Stimulated activated naive CD8-positive, alpha-beta T cell treated with anti-CD3 and anti-CD28 coated beads, Interleukin-15, amount 100 ng/mL, for 72 hours (primary cell): ENCODE measurements at regions not wholly inside any gene's neighbourhood (a gene's known extent, or its start where the extent isn't known, plus 50 kb on each side); places are given as distances from the start of the nearest gene placed in this dataset.
A peak's percentile ranks its signal among the peaks of the same experiment; 100 is the strongest.

Experiments used
- ATAC-seq: fragments of 150-1000 bp; cut with Tn5 transposase; 2 replicates; pipeline ENCODE4 v1.10.0; 2021; ENCODE audit warnings: mild to moderate bottlenecking, moderate library complexity
- DNase-seq, 2 donors: peaks; one replicate each; pipeline ENCODE4 v3.0.0; 2021 to 2022
- H3K27ac Mint-ChIP-seq, 2 donors: one replicate each; pipeline ENCODE4 v1.8.0; 2022; ENCODE audit warnings: mild to moderate bottlenecking in 2 of 2, mixed read lengths in 2 of 2, moderate library complexity in 2 of 2
- H3K27me3 Mint-ChIP-seq: one replicate; pipeline ENCODE4 v1.8.0; 2022; ENCODE audit warnings: mixed read lengths
- H3K4me1 Mint-ChIP-seq: one replicate; pipeline ENCODE4 v1.8.0; 2022; ENCODE audit warnings: mild to moderate bottlenecking, mixed read lengths
- H3K4me3 Mint-ChIP-seq, 2 donors: one replicate each; pipeline ENCODE4 v1.8.0; 2022; ENCODE audit warnings: mild to moderate bottlenecking in 2 of 2, mixed read lengths in 2 of 2, moderate library complexity in 1 of 2
- H3K9me3 Mint-ChIP-seq, 2 donors: one replicate each; pipeline ENCODE4 v1.8.0; 2022; ENCODE audit warnings: mixed read lengths in 2 of 2

GRCh38 chr13:32889986-32890565 is 126.1 kb upstream of the KL start:
- H3K27me3 Mint-ChIP-seq: peaks cover 9% of the 10 kb centered on the region
- H3K9me3 Mint-ChIP-seq: peaks cover 8 to 12% of the 10 kb centered on the region in 2 donors
- no peaks in the 10 kb centered on the region for H3K4me1 Mint-ChIP-seq
- H3K27ac Mint-ChIP-seq: no peak overlapping the region
- ATAC-seq (no peak), DNase-seq (no peak)
- no peak overlapping the region for H3K4me3 Mint-ChIP-seq

GRCh38 chr13:32893176-32893575 is 123.0 kb upstream of the KL start:
- Mint-ChIP-seq H3K27me3 (peaks cover 9% of the 10 kb centered on the region), H3K4me3 (no peak overlapping the region), H3K4me1 (no peaks in the 10 kb centered on the region), H3K9me3 (peaks cover 0 to 6% of the 10 kb centered on the region in 2 donors), H3K27ac (no peak overlapping the region)
- DNase-seq (no peak), ATAC-seq (no peak)

DNA sequence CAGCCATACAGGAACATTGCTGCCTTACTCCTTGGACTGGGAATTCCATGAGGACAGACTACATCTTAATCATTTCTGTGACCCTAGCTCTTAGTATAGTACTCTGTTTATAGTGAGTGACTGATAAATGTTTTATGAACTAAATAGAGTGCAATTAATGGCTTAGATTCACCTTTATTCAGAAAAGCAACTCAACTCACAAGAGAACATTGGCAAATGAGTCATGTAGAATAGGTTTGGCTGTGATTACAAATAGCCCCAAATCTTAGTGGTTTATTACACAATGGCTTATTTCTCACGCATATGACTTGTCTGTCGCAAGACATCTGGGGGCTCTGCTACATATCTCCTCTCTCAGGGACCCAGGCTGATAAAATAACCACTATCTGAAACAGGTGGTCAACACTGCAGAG is 121.6 kb upstream of the KL start:
- no peak overlapping the region for H3K27ac Mint-ChIP-seq
- H3K9me3 Mint-ChIP-seq: peaks cover 0 to 6% of the 10 kb centered on the region in 2 donors
- ATAC-seq: peak; percentile 64
- H3K27me3 Mint-ChIP-seq: peaks cover 9% of the 10 kb centered on the region
- DNase-seq: no peak
- H3K4me3 Mint-ChIP-seq: no peak overlapping the region
- no peaks in the 10 kb centered on the region for H3K4me1 Mint-ChIP-seq

DNA sequence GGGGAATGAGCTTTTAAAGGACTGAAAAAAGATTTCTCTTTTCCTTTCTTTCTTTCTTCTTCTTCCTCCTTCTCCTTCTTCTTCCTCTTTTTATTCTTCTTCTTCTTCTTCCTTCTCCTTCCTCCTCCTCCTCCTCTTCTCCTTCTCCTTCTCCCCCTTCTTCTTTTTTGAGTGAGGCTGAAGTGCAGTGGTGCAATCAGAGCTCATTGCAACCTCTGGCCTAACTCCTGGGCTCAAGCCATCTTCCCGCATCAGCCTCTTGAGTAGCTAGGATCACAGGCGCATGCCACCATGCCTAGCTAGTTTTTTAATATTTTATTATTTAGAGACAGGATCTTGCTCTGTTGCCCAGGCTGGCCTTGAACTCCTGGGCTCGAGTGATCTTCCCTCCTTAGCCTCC is 120.9 kb upstream of the KL start:
- H3K9me3 Mint-ChIP-seq: peaks cover 0 to 6% of the 10 kb centered on the region in 2 donors

DNA sequence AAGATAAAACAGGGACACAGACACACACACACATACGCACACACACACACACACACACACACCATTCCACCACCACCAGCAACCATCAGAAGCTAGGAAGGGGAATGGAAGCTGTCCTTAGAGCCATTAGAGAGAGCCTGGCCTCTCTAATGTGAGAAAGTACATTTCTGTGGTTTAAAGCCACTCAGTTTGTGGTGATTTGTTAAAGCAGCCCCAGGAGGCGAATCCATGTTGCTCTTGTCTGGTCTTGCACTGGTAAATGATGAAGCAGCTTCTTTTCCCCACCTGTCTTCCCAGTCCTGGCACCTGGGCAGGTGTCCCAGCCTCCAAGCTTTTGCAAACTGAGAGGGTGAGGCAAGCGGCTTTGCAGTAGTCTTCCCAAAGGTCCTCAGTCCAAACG is 118.9 kb upstream of the KL start:
- ATAC-seq: no peak
- DNase-seq: no peak
- peaks cover 11% of the 10 kb centered on the region for H3K27me3 Mint-ChIP-seq
- H3K4me1 Mint-ChIP-seq: peaks cover 3% of the 10 kb centered on the region
- no peak overlapping the region for H3K4me3 Mint-ChIP-seq
- peak overlapping the region in 1 of 2 donors; percentile 27 for H3K27ac Mint-ChIP-seq
- peaks cover 6 to 11% of the 10 kb centered on the region in 2 donors for H3K9me3 Mint-ChIP-seq

More for the DNA sequence above, 120.9 kb upstream of the KL start:
- DNase-seq (no peak), ATAC-seq (no peak)
- H3K4me1 Mint-ChIP-seq: no peaks in the 10 kb centered on the region
- H3K27me3 Mint-ChIP-seq: peaks cover 9% of the 10 kb centered on the region
- no peak overlapping the region for H3K27ac Mint-ChIP-seq
- H3K4me3 Mint-ChIP-seq: no peak overlapping the region

DNA sequence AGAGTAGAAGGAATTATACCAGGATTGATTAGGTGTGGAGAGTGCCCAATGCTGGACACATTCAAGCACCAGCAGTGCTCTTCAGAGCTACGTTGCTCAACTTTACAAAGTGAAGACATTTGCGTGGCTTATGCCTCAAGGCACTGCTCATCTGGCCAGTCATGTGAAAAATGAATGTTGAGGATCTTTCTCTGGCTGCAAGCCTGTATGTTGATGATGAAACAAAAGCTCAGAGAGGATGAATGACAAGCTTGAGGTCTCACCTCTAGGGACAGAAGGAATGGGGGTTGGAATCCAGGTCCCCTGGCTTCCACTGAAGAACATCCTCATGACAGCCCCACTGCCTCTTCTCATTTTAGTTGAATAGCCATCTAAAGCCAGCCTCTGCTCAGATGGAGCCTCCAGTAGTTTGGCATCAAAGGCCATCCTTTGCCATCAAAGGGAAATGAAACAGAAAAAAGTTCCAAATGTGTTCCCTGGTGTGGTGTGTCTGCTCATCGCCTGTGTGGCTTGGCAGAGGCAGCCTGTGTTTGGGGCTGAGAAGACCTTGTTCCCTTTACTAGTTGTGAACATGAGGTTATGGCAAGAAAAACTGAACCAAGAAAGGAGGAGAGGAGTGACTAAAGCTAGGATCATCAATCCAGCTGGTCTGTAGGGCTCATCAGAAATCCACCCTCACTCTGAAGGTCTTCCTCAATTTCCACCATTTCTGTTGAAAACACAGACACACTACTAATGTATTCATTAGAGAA is 114.0 kb upstream of the KL start:
- H3K4me1 Mint-ChIP-seq: peaks cover 50% of the 10 kb centered on the region
- DNase-seq (no peak), ATAC-seq (no peak)
- peaks cover 12% of the 10 kb centered on the region for H3K27me3 Mint-ChIP-seq
- H3K9me3 Mint-ChIP-seq: peaks cover 0 to 11% of the 10 kb centered on the region in 2 donors
- H3K4me3 Mint-ChIP-seq: no peak overlapping the region
- H3K27ac Mint-ChIP-seq: no peak overlapping the region

- ATAC-seq: no peak
- no peak for DNase-seq
- peaks cover 12% of the 10 kb centered on the region for H3K27me3 Mint-ChIP-seq
Observed at GRCh38 chr13:32902874-32903273, 113.3 kb upstream of the KL start.

GRCh38 chr13:32903720-32904119 is 112.5 kb upstream of the KL start:
- peaks cover 15% of the 10 kb centered on the region for H3K27me3 Mint-ChIP-seq
- peaks cover 55% of the 10 kb centered on the region for H3K4me1 Mint-ChIP-seq
- peak overlapping the region in 1 of 2 donors; percentile 63 for H3K27ac Mint-ChIP-seq
- peaks cover 0 to 11% of the 10 kb centered on the region in 2 donors for H3K9me3 Mint-ChIP-seq
- DNase-seq: no peak
- no peak for ATAC-seq
- H3K4me3 Mint-ChIP-seq: no peak overlapping the region

More at GRCh38 chr13:32902874-32903273, 113.3 kb upstream of the KL start:
- Mint-ChIP-seq H3K4me3 (no peak overlapping the region), H3K4me1 (peaks cover 52% of the 10 kb centered on the region), H3K27ac (no peak overlapping the region), H3K9me3 (peaks cover 0 to 11% of the 10 kb centered on the region in 2 donors)

- Mint-ChIP-seq H3K27ac (peak overlapping the region in 1 of 2 donors; percentile 63), H3K9me3 (peaks cover 0 to 11% of the 10 kb centered on the region in 2 donors), H3K4me3 (no peak overlapping the region), H3K27me3 (peaks cover 17% of the 10 kb centered on the region), H3K4me1 (peaks cover 60% of the 10 kb centered on the region)
- DNase-seq (no peak), ATAC-seq (no peak)
Observed at GRCh38 chr13:32904266-32904665, 112.0 kb upstream of the KL start.

DNA sequence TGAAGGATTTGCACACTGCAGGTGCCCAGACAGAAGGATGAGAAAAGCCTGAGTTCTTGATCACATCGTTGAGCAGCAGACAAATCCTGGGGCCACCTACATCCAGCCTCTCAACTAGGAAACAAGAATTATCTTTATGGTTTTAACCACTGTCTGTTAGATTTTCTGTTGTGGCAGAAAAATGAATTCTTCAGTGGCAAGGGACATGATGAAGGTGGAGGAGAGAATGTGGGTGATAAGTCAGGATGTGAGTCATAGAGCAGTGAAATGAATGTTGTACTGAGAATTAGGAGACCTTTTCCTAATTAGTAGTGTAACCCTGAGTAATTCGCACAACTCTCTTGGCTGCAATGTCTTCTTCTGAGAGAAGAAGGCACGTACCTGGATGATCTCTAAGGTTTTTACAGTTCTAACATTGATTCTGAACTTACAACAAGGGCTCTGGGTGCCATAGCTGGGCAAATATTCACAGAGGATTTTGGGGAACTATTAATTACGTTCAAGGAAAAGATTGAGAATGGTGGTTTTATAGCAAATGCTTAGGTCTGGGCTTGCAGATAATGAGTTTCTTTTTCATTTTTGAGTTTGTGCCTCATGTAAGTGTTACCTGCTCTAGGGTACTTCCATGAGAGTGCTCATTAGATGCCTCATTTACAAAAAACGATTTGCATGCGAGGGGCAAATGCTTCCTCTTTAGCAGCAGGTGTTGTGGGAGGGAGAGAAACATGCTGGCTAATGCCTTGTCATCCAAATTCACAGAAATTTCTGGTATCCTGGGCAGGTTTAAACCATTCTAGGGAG is 111.0 kb upstream of the KL start:
- ATAC-seq (peak; percentile 98), DNase-seq (peak; percentile 50 to 54)
- Mint-ChIP-seq H3K9me3 (peaks cover 0 to 11% of the 10 kb centered on the region in 2 donors), H3K4me1 (peaks cover 67% of the 10 kb centered on the region), H3K4me3 (peak overlapping the region; percentile 72 to 80), H3K27ac (peak overlapping the region; percentile 96), H3K27me3 (peaks cover 17% of the 10 kb centered on the region)

DNA sequence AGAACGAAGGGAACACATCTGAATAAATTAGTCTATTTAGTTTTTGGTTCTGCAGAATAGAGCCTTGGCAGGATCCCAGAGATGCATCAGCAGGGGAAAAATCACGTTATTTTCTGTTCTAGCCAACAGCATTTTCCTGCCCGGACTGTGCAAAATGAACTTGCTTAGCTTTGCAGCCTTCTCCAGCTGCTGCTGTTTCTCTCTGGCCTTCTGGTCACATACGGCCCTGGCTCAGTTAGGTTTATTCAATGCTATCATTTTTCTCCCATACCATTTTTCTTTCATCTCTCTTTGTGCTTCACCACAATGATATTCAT is 110.4 kb upstream of the KL start:
- peaks cover 73% of the 10 kb centered on the region for H3K4me1 Mint-ChIP-seq
- H3K9me3 Mint-ChIP-seq: peaks cover 0 to 11% of the 10 kb centered on the region in 2 donors
- no peak for DNase-seq
- H3K27me3 Mint-ChIP-seq: peaks cover 17% of the 10 kb centered on the region
- ATAC-seq: no peak
- H3K27ac Mint-ChIP-seq: peak overlapping the region; percentile 96
- H3K4me3 Mint-ChIP-seq: peak overlapping the region; percentile 38 to 80

DNA sequence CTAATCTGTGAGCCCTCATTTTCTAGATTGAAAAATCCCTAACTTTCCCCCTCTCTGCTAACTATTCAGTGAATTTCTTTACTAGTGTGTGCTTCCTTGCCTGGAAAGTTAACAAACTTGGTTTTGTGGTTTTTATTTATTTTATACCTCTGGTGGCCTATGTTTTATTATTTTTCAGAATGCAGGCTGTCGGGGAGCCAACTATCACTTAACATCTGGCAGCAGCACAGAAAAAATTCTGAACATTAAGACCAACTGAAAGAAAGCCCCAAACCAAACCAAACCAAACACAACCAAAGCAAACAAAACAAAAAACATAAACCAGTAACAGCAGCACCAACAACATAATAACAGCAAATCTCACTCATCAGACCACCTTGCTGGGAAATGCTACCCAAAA is 109.0 kb upstream of the KL start:
- peaks cover 79% of the 10 kb centered on the region for H3K4me1 Mint-ChIP-seq
- H3K9me3 Mint-ChIP-seq: no peaks in the 10 kb centered on the region
- H3K4me3 Mint-ChIP-seq: no peak overlapping the region
- DNase-seq (no peak), ATAC-seq (no peak)
- H3K27ac Mint-ChIP-seq: no peak overlapping the region
- peaks cover 16% of the 10 kb centered on the region for H3K27me3 Mint-ChIP-seq

- DNase-seq: no peak
- H3K4me1 Mint-ChIP-seq: peaks cover 48% of the 10 kb centered on the region
- H3K27me3 Mint-ChIP-seq: peaks cover 11% of the 10 kb centered on the region
- H3K4me3 Mint-ChIP-seq: peak overlapping the region in 1 of 2 donors; percentile 31
- peaks cover 1 to 5% of the 10 kb centered on the region in 2 donors for H3K9me3 Mint-ChIP-seq
- H3K27ac Mint-ChIP-seq: peak overlapping the region in 1 of 2 donors; percentile 51
- ATAC-seq: peak; percentile 24
Observed at GRCh38 chr13:32910530-32910929, 105.7 kb upstream of the KL start.

DNA sequence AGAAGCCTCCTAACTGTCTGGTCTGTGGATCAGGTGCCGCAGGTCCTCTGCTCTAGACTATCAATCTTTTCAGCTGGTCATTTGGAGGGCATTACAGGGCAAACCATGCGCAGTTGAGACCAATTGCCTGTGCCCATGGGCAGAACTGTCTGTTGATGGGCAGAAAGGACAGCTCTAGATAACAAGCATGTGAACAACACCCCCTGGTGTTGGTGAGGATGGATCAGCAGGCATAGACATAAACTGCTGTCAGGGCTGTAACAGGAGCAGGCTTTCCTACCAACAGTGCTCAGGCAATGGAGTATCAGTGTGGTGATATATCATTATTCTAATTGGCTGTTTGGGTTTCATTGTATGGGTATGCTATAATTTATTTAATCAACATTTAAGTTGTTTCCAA is 104.7 kb upstream of the KL start:
- H3K27ac Mint-ChIP-seq: peak overlapping the region in 1 of 2 donors; percentile 90
- H3K4me3 Mint-ChIP-seq: no peak overlapping the region
- H3K4me1 Mint-ChIP-seq: peaks cover 38% of the 10 kb centered on the region
- peaks cover 19% of the 10 kb centered on the region for H3K27me3 Mint-ChIP-seq
- ATAC-seq (peak; percentile 98), DNase-seq (peak; percentile 38 to 53)
- H3K9me3 Mint-ChIP-seq: peaks cover 9 to 15% of the 10 kb centered on the region in 2 donors

DNA sequence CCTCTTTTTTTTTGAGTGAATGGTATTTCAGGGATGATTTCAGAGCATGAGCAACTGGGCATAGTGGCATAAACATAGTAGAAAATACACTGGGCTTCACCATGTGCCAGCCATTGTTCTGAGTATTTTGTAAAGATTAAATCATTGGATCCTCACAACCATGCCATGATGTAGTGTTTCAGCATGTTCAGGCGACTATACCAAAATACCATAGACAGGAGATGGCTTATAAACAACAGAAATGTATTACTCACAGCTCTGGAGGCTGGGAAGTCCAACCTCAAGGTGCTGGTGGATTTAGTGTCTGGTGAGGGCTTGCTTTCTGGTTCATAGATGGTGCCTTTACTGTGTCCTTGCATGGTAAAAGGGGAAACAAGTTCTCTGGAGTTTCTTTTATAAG is 101.5 kb upstream of the KL start:
- Mint-ChIP-seq H3K4me1 (peaks cover 39% of the 10 kb centered on the region), H3K27me3 (peaks cover 19% of the 10 kb centered on the region), H3K27ac (no peak overlapping the region), H3K4me3 (no peak overlapping the region), H3K9me3 (peaks cover 21 to 26% of the 10 kb centered on the region in 2 donors)
- DNase-seq (no peak), ATAC-seq (no peak)

- Mint-ChIP-seq H3K9me3 (peaks cover 21 to 26% of the 10 kb centered on the region in 2 donors), H3K27ac (peak overlapping the region; percentile 62 to 92), H3K4me3 (no peak overlapping the region), H3K27me3 (peaks cover 19% of the 10 kb centered on the region), H3K4me1 (peaks cover 23% of the 10 kb centered on the region)
- ATAC-seq (peak; percentile 99), DNase-seq (no peak)
Observed at GRCh38 chr13:32917504-32917903, 98.7 kb upstream of the KL start.
